GM19324 (cell line): ENCODE measurements at regions not wholly inside any gene's neighbourhood (a gene's known extent, or its start where the extent isn't known, plus 50 kb on each side); places are given as distances from the start of the nearest gene placed in this dataset.

ENCODE experiments used
- ATAC-seq: cut with Tn5 transposase; IDR thresholded peaks from one replicate; pipeline ENCODE4 v1.9.1; 2021; ENCODE audit warnings: mild to moderate bottlenecking, moderate library complexity; ENCODE audit not compliant: unreplicated experiment, low FRiP score

DNA sequence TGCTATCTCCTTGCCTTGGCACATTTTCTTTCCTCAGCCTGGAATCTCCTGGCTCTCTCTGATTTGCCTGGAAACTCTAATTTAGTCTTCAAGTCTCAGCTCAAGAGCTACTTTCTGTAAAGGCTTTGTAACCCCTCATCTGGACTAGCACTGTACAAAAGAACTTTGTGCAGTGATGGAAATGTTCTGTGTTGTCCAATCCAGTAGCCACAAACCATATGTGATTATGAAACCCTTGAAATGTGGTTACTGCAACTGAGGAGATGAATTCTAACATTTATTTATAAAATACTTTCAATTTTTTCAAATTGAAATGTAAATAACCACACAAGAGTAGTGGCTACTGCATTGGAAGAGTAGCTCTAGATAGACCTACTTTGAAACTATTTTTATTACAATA, 66.6 kb upstream of the HS3ST1 start:
- ATAC-seq = no peak

DNA sequence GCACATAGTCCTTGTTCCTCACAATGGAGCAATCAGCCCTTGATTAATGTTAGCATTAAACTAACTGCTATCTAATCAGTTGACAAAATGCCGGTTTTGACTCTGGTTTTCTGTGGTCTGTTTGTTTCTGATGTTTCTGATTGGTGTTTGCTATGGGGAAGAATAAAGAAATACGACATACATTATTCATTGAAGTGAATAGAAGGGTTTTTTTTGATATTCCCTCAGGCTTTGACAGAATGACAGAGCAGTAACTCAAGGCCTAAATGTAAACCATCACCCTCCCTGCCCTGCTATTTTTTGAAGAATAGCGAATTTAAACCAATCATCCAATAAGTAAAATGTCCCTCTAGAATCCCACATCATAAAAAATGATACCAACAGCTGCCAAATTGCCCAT, 65.5 kb upstream of the HS3ST1 start:
- ATAC-seq = no peak

DNA sequence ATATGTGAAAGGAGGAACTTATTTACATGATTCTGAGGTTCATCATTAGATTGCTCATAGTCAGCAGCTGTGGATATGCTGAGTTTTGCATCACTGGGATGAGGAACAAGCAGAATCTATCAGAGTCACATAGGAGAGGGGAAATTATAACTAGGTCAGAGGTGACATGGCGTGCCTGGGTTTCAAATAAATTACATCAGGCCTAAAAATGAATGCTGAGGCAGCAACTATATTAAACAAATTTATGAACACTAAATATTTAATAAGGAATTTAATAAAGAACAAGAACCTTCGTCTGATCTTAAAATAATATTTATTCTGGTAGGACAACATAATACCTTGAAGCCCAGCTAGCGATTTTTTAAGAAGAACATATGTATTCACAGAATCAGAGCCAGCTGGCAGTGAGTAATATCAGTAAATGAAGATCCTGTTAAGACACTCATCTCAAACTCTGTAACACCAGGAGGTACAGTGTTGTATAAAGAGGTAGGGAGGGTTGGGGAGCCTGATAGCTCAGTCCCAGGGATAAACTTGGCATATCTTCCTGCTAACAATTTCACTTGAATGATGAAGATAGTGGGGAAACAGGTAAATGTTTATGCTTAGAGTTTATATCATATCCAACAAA, 60.9 kb upstream of the HS3ST1 start:
- no peak for ATAC-seq

DNA sequence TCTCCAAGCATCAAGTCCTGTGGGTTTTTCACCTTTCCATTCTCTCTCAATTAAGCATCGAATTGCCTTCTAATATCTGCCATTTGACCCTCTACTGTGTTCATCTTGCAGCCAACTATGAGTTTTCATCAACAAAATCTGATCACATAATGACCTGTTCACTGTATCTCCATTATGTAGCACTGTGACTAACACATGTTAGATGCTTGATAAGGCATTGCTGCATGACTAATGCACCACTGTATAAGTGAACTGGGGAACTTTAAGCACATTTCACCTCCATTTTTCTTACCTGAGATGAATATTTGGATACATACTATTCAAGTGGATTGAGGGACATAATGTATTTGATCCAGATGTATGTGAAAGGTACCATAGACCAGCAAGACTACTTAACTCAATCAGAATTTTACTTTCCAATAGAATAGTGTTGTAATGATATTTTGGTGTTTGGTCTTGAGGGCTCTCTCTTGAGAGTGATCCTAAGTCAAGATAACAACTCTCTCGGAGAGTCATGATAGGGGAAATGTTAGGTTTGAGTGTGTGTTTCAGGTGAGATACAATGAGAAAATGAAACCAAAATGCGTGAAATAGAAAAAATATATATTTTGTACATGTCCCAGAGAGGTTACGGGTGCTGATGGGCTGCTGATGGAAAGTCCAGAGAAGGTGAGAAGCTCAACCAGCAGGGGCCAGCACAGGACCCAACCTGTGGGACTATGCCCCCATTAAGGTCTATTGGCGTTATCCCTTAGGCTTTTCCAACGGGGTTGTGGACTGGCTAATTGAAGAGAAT, 60.2 kb upstream of the HS3ST1 start:
- no peak for ATAC-seq

DNA sequence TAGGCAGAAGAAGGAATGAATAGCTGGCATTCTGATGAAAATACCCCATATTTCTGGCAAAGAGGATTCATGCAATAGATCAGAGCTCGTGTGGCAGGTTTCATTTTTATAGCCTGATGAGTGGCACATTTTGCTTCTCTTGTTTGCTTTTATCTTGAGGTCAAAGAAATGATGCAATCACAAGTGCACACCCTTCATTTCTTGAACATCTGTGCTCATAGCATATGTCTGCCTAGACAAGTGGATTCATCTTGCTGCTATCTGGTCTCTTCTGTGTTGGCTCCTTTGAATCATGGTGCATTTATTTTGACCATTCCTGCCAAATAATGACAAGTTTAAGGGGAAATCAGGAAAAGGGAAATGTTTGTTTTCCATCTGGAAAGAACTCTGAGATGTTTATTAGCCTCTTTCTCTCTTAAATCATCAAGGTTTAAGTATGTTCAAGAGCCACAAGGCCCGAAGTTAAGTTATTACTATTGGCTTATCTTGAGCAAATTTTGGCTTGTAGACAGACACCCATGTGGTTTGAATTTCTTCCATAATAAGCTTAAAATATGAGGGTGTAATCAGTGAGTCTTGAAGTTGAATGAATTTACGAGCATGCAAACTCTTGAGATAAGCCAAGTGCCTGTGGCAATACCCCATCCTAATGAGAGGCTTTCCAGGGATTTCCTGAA, 59.3 kb upstream of the HS3ST1 start:
- no peak for ATAC-seq

DNA sequence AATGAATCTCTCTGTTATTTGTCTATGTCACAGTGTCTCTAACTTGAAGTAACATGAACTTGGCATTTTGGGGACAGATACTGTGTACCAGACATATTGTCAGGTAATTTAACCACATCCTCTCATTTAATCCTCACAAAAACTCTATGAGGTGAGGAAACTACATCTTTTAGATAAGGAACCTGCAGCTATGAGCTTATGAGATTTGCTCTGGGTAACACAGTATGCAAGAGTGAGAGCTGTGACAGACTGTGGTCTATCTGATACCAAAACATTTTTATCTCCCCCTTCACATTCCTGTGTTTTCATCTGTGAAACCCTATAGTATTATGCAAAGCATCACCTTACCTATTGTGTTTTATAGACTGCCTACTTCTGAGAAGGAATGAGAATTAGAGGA, 58.4 kb upstream of the HS3ST1 start:
- ATAC-seq = no peak

DNA sequence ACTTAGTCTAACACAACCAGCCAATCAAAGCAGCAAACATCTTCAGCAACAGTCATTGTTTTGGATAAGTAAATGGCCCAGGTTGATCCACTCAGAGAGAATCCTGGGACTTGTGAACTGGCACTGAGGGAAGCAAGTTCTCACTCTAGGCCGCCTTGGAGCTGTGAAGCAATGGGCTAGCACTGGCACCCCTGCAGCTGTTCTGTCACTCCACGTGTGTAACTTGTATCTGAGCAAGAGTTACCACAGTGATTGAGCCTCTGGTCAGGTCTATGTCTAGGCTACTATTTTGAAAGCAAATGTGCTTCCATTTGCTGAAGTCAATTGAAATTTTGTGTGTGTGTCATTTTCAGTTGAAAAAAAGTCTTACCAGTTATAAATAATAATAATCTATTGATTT, 57.2 kb upstream of the HS3ST1 start:
- ATAC-seq = no peak

DNA sequence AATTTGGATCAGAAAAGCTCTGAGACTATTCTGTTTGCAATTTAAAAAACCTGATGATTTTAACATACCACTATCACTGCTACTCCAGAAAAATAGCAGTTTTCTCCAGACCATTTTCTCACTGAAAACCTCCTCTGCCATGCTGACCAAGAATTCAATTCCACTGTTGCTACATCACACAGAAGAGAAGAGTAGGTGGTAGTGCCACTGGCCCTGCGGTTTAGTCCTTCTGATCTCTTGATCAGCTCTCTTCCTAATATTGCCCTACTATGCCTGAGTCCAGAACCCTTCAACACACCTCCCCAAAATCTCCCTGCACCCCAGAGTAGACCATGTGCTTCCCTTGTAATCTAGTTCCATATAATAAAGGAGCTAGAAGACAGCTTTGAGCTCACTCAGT, 55.8 kb upstream of the HS3ST1 start:
- ATAC-seq = no peak

DNA sequence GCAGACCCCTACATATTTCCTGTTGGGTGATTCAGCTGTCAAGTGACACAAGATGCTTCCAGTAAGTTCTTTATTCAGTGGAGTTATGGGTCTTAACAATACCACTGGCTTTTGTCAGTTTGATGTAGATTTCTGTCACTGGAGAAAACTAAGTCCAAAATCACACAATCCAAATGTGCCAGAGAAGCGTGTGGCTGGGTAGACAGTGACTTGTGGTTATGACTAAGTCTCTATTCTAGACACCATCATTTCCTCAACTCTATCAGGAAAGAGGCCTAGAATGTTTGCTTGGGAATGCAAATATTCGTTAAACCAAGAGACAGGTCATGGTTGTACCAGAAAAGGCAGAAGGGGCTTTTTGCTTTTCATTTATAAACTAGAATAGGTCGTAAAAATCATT, 54.4 kb upstream of the HS3ST1 start:
- no peak for ATAC-seq

DNA sequence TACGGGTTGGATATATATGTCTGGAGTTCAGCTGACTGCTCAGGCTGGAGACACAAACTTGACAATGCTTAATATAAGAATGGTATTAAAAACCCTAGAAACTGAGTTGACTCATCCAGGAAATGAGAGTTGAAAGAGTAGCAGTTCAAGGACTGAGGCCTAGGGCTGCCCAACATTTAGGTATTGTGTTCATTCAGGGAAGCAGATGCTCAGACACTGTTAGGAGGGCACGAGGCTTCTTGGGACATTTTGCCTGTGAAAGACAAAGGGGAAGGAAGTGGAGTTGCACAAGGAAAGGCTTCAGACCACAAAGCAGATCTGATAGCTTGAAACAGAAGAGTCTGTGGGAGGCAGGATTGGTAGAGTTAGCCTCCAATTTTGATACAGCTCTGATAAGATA, 52.0 kb upstream of the HS3ST1 start:
- peak; percentile 61 for ATAC-seq
